Activated CD4-positive, alpha-beta T cell treated with anti-CD3 and anti-CD28 coated beads for 4 hours (primary cell): ENCODE measurements at regions not wholly inside any gene's neighbourhood (a gene's known extent, or its start where the extent isn't known, plus 50 kb on each side); places are given as distances from the start of the nearest gene placed in this dataset.

Source experiments
- DNase-seq, 2 donors: peaks; one replicate each; pipeline ENCODE4 v3.0.0-alpha.2; 2020

DNA sequence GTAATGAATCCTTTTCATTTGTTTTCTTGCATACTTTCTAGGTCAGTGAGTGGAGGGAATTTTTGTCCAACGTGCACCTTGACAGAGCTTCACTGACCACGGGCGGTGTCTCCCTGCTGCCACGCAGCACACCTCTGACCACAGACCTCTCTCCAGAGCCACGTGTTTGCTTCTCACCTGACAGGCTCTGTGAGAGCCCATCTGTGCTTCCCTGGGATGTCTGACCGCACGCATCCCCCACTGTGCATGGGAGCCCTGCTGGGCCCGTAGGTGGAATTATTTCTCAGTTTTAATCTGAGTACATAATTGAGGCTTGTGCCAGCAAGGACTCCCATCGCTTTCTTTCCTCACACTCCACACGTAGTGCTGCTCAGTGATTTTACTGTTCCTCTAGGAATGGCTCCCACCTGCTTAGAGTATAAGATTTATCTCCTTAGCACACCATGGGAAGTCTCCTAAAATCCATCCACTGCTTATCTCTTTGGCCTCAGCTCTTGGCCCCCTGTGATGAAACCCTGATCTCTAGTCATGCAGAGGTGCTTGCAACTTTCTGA lies 482.6 kb downstream of the TSN start:
- DNase-seq: no peak

DNA sequence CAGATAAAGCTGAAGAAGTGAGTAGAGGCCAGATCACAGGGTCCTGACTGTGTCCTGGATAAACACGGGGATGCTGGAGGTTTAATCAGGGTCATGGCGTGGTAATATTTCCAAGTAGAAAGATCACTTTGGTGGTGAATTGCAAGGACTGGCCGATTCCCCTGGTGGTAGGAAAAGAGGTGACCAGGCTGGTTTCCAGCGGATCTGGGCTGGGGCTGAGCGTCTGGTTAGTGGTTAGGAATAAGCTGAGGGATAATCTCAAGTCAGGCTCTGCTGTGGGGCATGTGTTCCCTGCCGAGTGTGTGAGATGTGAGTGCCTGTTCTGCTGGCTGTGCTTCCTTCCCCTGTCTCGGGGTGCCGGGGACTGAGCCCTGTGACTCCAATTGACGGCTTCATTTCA lies 484.0 kb downstream of the TSN start:
- no peak for DNase-seq

DNA sequence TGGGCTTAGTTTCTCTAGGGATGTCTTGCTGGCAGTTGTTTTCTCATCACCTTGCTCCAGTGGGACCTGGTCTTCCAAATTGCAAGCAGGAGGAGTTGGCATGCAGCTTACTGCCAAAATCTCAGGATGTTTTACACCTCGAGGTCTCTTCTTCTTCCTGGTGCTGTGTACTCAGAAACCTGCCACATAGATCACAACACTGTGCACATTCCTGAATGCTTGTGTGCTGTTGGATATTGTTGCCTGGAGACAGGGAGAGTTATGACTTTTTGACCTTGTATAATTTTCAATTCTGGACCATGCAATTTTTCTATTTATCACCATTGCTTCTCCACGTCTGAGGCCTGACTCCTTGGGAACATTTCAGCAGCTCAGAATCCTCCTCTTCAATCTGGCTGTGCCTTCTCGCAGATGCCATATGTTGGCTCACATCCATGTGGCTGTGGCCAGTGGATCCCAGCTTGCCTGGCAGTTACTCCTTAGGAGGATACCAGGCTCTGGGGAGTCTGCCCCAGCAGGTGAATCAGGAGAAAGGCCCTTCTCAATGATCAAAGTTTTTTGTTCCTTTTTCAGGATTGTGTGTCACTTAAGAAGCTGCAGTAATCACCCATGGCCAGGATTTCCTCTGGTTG lies 489.3 kb downstream of the TSN start:
- no peak for DNase-seq

DNA sequence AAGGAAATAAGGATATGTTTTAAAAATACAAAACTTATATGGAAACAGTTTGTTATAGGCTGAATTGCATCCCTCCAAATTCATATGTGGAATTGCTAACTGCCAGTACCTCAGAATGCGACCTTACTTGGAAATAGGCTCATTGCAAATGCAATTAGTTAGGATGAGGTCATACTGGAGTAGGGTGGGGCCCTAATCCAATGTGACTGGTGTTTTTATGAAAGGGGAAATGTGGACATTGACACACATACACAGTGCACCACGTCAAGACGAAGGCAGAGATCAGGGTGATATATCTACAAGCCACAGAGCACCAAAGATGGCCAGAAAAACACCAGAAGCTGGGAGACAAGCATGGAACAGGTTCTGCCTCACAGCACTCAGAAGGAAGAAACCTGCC lies 494.2 kb downstream of the TSN start:
- no peak for DNase-seq

DNA sequence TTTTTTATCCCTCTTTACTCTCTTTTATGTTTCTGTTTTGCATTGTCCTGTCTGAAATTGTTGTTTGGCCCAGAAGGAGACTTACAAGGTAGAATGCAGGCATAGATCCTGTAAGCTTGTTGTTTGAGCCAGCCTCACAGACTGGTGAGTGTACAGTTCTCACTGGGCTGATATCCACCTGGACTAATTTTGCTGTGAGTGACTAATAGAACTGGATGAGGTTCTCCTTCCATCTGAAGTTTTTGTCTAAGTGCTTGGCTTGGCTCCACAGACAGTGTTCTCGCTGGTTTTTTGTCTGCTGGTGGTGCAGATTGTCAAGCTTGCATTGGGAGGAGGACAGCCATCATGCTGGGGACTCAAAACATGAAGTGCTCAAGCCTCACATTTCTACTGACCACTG lies 495.7 kb downstream of the TSN start:
- no peak for DNase-seq

DNA sequence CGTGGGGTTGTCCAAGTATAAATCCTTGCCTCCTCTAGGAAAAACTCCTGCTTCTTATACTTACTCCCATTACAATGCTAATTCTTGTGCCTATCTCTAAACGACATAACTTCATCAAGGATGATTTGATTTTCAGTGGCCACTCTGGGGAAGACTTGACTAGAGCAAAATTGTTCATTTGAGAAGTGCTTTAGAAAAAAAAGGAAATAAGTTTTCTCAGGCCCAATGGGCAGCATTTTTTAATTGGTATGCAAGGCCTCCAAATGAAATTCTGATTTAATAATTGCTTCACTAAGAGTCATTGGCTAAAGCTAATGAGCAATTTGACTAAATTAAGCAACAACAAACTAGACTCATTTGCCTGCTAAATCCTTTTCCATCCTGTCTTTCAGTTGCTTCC lies 496.1 kb downstream of the TSN start:
- no peak for DNase-seq

DNA sequence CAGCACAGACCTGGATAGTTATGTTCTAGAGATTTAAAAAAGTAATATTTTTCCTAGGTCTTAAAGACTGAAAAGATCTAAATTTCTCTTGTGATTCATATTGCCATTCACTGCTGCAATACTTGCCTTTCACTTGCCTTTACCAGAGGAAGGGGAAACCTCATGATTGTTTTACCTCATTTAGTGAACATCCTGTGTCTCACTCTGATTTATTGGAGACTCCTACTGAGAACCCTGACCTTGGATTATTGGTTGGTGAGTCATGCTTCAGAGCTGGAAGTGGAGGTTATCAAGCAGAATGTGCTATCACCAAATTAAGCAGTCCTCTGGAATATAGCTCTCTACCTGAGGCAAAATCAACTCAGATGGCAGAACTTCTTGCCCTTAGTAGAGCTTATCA lies 500.5 kb downstream of the TSN start:
- no peak for DNase-seq

DNA sequence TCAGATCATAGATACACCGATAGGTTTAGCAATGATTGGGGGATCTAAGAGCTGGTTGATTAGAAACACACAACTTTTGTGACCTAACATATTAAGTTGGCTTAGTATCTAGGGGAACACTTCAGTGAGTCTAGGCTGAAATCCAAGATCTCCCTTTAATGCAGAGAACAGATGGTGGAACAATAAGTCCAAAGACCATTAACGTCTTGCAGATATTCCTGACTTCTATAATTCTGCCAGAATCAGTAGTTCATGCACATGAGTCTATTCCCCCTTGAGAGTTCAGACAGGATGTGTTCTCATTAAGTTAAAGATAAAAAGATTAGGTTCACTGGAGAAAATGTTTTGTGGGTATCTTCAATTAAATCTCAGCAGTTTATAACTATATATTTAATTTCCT lies 506.5 kb downstream of the TSN start:
- no peak for DNase-seq

DNA sequence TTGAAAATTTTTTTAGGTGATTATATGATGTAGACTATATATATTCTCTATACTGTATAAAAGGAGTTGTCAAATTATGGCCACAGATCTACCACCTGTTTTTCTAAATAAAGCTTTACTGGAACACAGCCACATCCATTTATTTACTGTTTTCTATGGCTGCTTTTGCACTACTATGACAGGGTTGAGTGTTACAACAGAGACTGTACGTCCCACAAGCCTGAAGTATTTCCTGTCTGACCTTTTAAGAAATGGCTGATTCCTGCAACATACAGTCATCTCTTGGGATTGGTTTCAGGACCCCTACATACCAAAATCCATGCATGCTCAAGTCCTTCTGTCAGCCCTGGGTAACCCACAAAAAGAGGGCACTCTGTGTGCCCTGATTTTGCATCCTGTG lies 508.3 kb downstream of the TSN start:
- DNase-seq: no peak

DNA sequence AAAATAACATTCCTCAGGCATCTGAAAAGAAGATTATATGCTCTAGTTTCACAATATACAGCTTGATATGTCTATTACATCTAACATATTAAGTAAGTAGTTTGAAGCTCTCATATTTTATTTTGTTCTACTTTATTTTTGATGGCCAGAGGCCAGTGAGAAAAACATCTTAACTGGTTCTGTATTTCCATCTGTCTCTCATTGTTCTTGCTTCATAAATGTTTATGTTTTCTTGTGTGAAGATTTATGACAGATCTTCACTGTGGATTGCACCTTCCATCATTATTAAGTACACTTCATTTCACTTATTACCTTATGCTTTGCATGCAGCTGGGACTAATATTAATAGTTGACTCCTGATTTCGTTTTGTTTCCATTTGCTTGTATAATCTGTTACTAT lies 511.2 kb downstream of the TSN start:
- DNase-seq: no peak

DNA sequence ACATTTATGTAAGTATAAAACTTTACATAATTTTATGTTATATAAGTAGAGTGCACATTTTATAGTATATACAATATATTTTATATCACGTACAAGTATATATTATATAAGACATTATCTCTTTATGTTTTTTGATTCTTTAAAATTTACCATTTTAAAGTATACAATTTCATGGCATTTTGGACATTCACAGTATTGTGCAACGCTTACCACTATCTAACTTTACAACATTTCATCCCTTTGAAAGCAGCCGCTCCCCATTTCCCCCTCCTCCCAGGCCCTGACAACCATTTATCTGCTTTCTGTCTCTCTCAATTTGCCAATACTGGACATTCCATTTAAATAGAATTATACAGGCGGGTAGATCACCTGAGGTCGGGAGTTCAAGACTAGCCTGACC lies 512.5 kb downstream of the TSN start:
- DNase-seq: no peak

DNA sequence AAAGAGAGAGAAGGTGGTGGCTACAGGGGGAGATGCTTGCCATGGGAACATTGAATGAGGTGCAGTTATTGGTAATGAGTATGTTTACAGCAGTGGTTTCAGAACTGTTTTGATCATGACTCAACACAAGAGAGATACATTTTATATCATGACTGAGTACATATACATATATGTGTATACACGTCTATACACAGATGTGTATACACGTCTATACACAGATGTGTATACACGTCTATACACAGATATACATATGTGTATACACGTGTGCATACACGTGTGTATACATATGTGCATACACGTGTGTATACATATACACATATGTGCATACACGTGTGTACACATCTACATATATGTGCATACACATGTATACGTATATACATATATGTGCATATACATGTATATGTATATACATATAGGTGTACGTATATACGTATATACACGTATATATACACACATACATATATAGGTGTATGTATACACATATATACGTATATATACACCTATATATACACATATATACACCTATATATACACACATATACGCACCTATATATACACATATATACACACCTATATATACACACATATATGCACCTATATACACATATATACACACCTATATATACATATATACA lies 518.5 kb downstream of the TSN start:
- DNase-seq: no peak

DNA sequence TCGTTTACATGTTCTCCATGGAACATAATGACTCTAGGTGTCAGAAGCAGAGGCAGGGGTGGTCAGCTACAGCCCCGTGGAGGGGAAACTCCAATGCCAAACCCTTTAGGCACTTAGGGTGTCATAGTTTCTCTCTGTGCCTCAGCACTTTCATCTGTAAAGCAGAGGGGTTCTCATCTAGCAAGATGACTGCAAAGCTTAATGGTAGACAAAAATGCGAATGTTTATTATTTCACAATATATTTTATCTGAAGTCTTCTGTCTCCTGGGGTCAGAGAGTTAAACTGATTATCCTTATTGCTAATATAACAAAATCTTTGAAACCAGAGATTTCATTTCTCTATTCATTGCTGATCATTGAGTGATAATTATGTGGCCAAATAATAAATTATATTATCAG lies 522.5 kb downstream of the TSN start:
- no peak for DNase-seq

DNA sequence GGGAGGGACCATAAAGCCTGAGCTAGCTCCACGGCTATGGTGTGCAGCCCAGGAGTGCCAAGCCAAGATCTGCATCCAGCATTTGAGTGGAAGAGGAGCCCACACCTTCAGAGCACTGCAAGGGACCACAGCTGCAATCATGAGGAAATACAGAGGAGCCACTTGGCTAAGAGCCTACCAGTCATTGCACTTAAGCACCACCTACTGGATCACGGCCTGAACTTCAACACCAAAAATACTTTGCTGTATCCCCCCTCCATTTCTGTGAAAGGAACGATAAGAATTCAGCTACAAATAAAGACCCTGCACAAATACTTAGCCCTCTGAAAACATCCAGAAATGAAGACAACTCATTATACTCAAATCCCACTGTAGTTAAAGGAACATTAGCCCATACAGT lies 545.3 kb downstream of the TSN start:
- no peak for DNase-seq

DNA sequence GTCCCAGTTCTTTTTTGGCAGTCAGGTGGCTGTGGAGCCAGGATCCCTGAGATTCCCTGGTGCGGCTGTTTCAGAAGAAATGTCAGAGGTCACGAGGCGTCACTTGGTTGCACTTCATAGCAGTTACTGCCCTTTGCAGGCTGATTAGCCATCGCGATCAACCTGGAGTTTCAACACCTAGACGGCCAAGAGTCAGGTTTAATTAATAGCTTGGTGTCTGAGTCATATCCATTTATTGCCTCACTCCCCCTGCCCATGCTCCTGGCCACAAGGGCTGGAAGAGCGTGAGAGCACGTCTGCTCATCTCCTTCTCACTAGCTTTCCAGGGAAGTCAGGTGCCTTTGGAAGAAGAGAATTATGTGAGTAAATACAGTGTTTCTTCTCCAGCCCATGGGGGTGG lies 552.3 kb downstream of the TSN start:
- no peak for DNase-seq

DNA sequence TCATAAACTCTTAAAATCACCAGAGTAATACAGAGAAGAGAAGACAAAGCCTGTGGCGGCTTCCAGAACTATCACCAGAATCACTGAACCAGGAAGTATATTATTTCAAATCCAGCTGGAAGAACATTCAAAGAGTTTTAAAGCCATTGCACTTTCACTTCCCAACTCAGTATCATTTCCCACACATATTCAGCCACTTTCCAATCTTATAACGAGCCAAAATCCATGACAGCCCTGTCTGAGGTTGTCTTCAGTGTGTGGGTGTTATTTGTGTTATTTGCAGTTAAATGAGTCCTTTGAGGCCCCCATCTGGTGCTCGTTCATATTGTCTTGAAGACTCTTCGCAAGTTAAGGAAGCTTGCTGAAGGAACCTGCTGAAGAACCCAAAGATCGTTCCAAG lies 559.9 kb downstream of the TSN start:
- no peak for DNase-seq

DNA sequence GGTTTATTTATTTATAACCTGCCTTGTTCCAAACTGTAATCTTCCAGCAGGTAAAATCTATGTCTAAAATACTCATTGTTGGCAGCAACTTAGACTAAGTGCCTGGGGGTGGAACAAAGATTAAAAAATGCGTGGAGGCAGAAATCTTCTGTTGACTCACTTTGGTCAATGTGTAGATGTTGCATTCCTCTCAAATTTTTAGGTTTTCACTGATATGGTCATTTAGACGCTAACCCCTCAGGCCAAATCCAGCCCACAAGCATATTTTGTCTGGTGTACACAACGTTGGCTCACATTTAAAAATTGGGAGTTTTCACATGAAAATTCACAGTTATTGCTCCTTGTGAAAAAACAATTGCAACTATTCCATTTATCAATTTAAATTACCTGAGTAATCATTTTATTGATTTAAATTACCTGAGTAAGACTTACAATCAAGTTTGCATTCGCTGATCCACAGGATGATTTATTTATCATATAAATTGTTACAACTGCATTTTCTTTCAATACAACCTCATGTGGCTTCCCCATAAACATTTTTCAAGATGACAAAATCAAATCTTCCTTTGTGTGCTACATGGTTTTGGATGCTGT lies 564.2 kb downstream of the TSN start:
- DNase-seq: no peak

DNA sequence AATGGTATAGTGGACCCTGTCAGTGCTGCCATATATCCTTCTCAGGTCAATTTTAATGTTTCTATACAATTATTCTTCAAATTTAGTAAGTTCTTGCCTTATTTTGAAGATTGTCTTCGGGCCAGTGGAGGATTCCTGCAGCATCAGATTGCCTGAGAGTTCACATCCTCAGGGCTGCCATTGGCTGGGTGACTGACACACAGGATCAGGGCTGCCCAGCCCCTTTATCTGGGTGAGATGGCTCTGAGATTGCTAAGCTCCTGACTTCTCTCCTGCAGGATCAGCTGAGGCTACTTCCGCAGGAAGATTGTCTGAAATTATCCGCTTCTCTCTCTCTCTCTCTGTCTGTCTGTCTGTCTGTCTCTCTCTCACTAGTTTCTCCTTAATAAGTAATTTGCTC lies 567.4 kb downstream of the TSN start:
- no peak for DNase-seq

DNA sequence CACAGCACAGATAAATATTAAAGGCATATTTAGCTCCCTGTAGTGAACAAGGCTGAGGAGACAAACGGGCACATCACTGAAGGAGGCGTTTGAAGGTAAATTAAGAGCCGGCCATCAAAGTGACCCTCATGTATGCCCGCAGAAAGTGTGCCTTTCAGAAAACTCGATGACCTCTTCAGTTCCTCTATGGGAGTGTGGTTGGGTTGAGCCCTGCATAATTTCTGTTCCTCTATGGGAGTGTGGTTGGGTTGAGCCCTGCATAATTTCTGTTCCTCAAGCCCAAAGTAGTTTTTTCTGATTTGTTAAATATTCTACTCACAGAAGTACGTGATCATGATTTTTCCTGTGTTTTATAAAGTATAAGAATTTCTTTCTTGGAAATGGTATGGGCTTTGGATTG lies 568.5 kb downstream of the TSN start:
- no peak for DNase-seq

DNA sequence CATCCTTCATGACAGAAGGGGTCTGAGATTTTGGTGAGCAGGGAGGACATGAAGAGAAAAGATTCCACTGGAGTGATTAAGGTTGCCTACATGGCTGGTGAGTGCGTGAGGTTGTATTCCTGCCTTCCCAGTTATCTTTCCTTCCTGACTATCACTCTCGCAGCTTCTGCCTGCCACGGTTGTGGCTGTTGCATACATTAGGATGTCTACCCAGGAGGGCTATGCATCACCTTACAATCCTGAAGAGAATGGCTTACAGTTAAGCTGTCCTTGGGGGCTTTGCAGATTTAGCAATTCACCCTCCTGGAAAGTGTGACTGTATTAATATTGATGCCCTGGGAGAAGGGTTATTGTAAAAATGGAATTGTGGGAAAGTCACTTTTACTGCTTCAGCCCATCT lies 571.0 kb downstream of the TSN start:
- DNase-seq: no peak

DNA sequence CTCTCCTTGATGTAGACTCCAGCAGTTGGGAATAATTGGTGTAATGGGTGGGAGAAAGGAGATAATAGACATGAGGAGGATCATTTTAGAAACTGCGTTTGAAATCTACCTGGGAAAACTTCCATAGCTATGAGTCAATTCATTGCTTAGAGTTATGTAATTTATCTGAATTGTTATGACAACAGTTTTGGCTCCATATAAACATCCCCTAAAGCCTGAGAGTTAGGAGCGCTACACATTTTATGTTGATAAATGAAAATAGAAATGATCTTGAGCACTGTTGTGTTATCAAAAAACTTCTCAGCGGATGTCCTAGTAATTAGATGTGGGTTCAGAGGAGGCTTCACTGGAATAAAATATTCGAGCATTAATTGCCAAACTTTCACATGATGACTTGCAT lies 573.4 kb downstream of the TSN start:
- DNase-seq: no peak

DNA sequence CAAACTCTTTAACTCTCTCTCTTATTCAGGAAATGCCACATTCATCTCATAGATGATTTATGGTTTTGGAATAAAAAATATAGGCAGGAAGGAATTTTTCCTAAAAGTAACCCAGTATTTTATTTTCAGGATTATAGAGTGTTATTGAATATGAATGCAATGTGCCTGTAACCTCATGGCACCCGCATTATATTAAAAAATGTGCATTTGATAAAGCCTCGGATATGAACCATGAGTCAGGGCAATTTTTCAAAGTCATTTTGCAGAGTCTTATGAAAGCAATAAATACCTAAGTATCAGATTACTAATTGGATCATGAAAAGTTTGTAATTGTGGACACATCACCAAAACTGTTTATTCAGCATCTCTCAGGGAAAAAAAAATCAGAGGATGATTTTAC lies 573.8 kb downstream of the TSN start:
- no peak for DNase-seq

DNA sequence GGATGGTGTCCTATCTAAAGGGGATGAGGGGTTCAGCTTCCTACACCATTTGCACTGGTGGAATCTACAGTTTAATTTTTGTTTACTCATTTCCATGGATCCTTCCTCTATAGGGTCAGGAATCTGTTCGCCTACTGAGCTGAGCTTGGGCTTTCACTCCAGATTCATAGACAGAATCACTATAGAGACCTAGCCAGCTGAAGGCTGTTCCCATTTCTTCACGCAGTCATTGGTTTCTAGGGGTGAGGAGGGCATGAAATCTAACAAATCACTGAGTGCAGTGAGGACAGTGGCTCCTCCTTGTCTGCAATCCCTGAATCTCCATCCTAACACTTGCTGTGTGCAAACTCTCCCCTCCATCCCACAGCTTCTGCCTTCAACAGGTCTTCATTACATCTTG lies 578.5 kb downstream of the TSN start:
- no peak for DNase-seq

DNA sequence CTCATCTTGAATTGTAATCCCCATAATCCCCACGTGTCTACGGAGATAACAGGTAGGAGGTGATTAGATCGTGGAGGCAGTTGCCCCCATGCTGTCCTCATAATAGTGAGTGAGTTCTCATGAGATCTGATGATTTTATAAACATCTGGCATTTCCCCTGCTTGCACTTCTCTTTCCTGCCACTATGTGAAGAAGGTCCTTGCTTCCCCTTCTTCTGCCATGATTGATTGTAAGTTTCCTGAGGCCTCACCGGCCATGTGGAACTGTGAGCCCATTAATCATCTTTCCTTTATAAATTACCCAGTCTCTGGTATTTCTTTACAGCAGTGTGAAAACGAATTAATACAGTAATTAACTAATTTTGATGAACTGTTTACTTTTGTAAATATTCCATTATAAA lies 582.5 kb downstream of the TSN start:
- DNase-seq: no peak

DNA sequence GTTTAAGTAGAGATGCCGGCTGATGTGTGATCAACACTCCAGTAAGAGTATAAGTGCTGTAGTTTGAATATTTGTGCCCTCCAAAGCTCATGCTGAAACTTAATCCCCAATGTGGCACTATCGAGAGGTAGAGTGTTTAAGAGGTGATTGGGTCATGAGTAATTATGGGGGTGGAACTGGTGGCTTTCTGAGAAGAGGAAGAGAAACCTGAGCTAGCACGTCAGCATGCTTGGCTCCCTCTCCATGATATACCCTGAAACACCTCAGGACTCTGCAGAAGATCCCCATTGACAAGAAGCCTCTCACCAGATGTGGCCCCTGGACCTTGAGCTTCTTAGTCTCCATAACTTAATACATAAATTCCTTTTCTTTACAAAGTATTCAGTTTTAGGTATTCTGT lies 584.8 kb downstream of the TSN start:
- no peak for DNase-seq
